Uterus (tissue), 2 donors: ENCODE measurements at regions not wholly inside any gene's neighbourhood (a gene's known extent, or its start where the extent isn't known, plus 50 kb on each side); places are given as distances from the start of the nearest gene placed in this dataset.

Experiments used
- CTCF ChIP-seq, 4 experiments: fragments of 200-600 bp in 2 of 4; fragments of 450-650 bp in 2 of 4; sonication (generic) in 2 of 4; IDR thresholded peaks; one replicate each; pipeline ENCODE4 v1.5.1; 2016 to 2019; ENCODE audit warnings: antibody characterized with exemption in 4 of 4, mild to moderate bottlenecking in 2 of 4, moderate library complexity in 1 of 4
- POLR2A ChIP-seq, 2 donors: fragments of 450-650 bp; IDR thresholded peaks; one replicate each; pipeline ENCODE4 v1.6.1; 2016; ENCODE audit warnings: antibody characterized with exemption in 2 of 2, mild to moderate bottlenecking in 1 of 2, moderate library complexity in 1 of 2

DNA sequence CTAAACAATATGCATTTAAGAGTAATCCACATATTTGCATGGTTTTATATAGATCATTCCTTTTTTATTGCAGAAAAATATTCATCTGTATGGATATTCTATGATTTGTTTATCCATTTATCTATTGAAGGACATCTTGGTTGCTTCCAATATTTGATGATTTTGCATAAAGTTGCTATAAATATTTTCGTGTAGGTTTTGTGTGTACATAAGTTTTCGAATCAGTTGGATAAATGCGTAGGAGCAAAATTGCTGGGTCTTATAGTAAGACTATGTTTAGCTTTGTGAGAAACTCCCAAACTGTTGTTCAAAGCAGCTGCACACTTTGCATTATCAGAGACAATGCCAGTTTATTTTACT, 971.2 kb downstream of the DIPK2A start:
- TF ChIP-seq CTCF (IDR thresholded peaks at IDR 0.05) (no peak), POLR2A (IDR thresholded peaks at IDR 0.05) (no peak)
